Fibroblast of lung (primary cell): ENCODE measurements at regions not wholly inside any gene's neighbourhood (a gene's known extent, or its start where the extent isn't known, plus 50 kb on each side); places are given as distances from the start of the nearest gene placed in this dataset.

Source experiments
- EZH2 ChIP-seq: IDR thresholded peaks from 2 replicates; pipeline ENCODE4 v1.5.1; 2012; ENCODE audit warnings: low read length, control low read depth, mild to moderate bottlenecking; ENCODE audit errors: missing control alignments
- TF ChIP-seq, protein P1 (sequence below), 2 donors: IDR thresholded peaks in 1 of 2; conservative IDR thresholded peaks in 1 of 2; 1 replicate in 1 of 2; 2 replicates in 1 of 2; pipeline ENCODE4 v1.5.1; 2011 to 2012; ENCODE audit warnings: low read length in 2 of 2, control low read depth in 1 of 2, inconsistent platforms in 1 of 2, low read depth in 1 of 2, mild to moderate bottlenecking in 1 of 2

GRCh38 chr5:116771466-116772151, 197.0 kb upstream of the SEMA6A start:
- TF ChIP-seq, protein P1, sequence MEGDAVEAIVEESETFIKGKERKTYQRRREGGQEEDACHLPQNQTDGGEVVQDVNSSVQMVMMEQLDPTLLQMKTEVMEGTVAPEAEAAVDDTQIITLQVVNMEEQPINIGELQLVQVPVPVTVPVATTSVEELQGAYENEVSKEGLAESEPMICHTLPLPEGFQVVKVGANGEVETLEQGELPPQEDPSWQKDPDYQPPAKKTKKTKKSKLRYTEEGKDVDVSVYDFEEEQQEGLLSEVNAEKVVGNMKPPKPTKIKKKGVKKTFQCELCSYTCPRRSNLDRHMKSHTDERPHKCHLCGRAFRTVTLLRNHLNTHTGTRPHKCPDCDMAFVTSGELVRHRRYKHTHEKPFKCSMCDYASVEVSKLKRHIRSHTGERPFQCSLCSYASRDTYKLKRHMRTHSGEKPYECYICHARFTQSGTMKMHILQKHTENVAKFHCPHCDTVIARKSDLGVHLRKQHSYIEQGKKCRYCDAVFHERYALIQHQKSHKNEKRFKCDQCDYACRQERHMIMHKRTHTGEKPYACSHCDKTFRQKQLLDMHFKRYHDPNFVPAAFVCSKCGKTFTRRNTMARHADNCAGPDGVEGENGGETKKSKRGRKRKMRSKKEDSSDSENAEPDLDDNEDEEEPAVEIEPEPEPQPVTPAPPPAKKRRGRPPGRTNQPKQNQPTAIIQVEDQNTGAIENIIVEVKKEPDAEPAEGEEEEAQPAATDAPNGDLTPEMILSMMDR (conservative IDR thresholded peaks at IDR 0.05 in 1 of 2, IDR thresholded peaks at IDR 0.05 in 1 of 2; ENCODE audit: low read depth in 1 of 2, low read length in 2 of 2), result no peak
- no peak for TF ChIP-seq EZH2
